OCI-LY1 (cell line): ENCODE measurements at regions not wholly inside any gene's neighbourhood (a gene's known extent, or its start where the extent isn't known, plus 50 kb on each side); places are given as distances from the start of the nearest gene placed in this dataset.
"Not testable (repeated sequence)": the region's sequence is repeated elsewhere in the genome, so short reads cannot be mapped to it uniquely, and the experiment has no call there.

Source experiments
- H2AFZ ChIP-seq: fragments of 200-600 bp; sonication (generic), shearing (Covaris generic); 2 replicates; pipeline ENCODE4 v1.6.0; 2014; ENCODE audit warnings: antibody characterized with exemption, mild to moderate bottlenecking, low read length
- H3F3A ChIP-seq: fragments of 200-600 bp; sonication (generic), shearing (Covaris generic); 2 replicates; pipeline ENCODE4 v1.6.0; 2014; ENCODE audit warnings: mild to moderate bottlenecking, antibody characterized with exemption, low read length, moderate library complexity; ENCODE audit not compliant: insufficient read depth
- H3K27ac ChIP-seq: fragments of 200-600 bp; sonication (generic); 2 replicates; pipeline ENCODE4 v1.5.1; 2014; ENCODE audit warnings: low read length, mixed run types, mild to moderate bottlenecking, low read depth; ENCODE audit not compliant: poor library complexity, severe bottlenecking
- H3K27me3 ChIP-seq: fragments of 200-600 bp; sonication (generic); 2 replicates; pipeline ENCODE4 v1.6.0; 2014; ENCODE audit warnings: antibody characterized with exemption, mild to moderate bottlenecking, low read length, moderate library complexity; ENCODE audit not compliant: insufficient read depth
- H3K36me3 ChIP-seq: fragments of 200-600 bp; sonication (generic); 2 replicates; pipeline ENCODE4 v1.6.1; 2014; ENCODE audit warnings: mild to moderate bottlenecking, antibody characterized with exemption, low read length, moderate library complexity, mixed read lengths; ENCODE audit not compliant: insufficient read depth
- H3K4me1 ChIP-seq: fragments of 200-600 bp; sonication (generic); 2 replicates; pipeline ENCODE4 v1.5.1; 2014; ENCODE audit warnings: mild to moderate bottlenecking, low read length, moderate library complexity; ENCODE audit not compliant: insufficient read depth, severe bottlenecking
- H3K4me2 ChIP-seq: fragments of 200-600 bp; sonication (generic), shearing (Covaris generic); 2 replicates; pipeline ENCODE4 v1.6.1; 2014; ENCODE audit warnings: low read length
- H3K4me3 ChIP-seq: fragments of 200-600 bp; sonication (generic); 2 replicates; pipeline ENCODE4 v1.5.1; 2014; ENCODE audit warnings: low read length, low read depth, mild to moderate bottlenecking, mixed read lengths; ENCODE audit not compliant: poor library complexity, severe bottlenecking
- H3K79me2 ChIP-seq: fragments of 200-600 bp; shearing (Covaris generic); 2 replicates; pipeline ENCODE4 v1.6.1; 2016; ENCODE audit warnings: mixed run types, low read length, mixed read lengths; ENCODE audit not compliant: insufficient read depth
- H3K9ac ChIP-seq: fragments of 200-600 bp; sonication (generic), shearing (Covaris generic); 2 replicates; pipeline ENCODE4 v1.6.1; 2014; ENCODE audit warnings: mild to moderate bottlenecking, low read length, mixed read lengths
- H3K9me2 ChIP-seq: fragments of 200-600 bp; sonication (generic), shearing (Covaris generic); 2 replicates; pipeline ENCODE4 v1.6.1; 2014; ENCODE audit warnings: low read depth, mild to moderate bottlenecking, low read length, mixed read lengths
- H3K9me3 ChIP-seq: fragments of 200-600 bp; shearing (Covaris generic); 2 replicates; pipeline ENCODE4 v1.6.1; 2014; ENCODE audit warnings: low read length, mixed read lengths
- H4K20me1 ChIP-seq: fragments of 200-600 bp; sonication (generic), shearing (Covaris generic); 2 replicates; pipeline ENCODE4 v1.6.0; 2016; ENCODE audit warnings: mild to moderate bottlenecking, low read length; ENCODE audit not compliant: insufficient read depth
- CTCF ChIP-seq: fragments of 200-600 bp; sonication (generic), shearing (Covaris generic); IDR thresholded peaks from 2 replicates; pipeline ENCODE4 v1.5.1; 2017; ENCODE audit warnings: mild to moderate bottlenecking, antibody characterized with exemption, low read length, moderate library complexity, mixed read lengths
- EZH2 ChIP-seq: fragments of 200-600 bp; sonication (generic), shearing (Covaris generic); IDR thresholded peaks from 2 replicates; pipeline ENCODE4 v1.8.0; 2017; ENCODE audit warnings: borderline replicate concordance, mixed run types, mild to moderate bottlenecking, antibody characterized with exemption, low read length, moderate library complexity, mixed read lengths

GRCh38 chr7:119999738-120000475, 273.1 kb upstream of the KCND2 start:
- Histone ChIP-seq H3K4me3 (no peak overlapping the region), H3K9me3 (no peaks in the 10 kb centered on the region), H3K79me2 (no peaks in the 10 kb centered on the region), H3K36me3 (no peaks in the 10 kb centered on the region), H3K4me1 (no peaks in the 10 kb centered on the region), H3K9ac (no peak overlapping the region), H2AFZ (no peak overlapping the region), H3K27me3 (no peaks in the 10 kb centered on the region), H4K20me1 (no peaks in the 10 kb centered on the region), H3K4me2 (no peak overlapping the region), H3K9me2 (no peaks in the 10 kb centered on the region), H3F3A (no peaks in the 10 kb centered on the region), H3K27ac (no peak overlapping the region)
- TF ChIP-seq CTCF: no peak
- no peak for TF ChIP-seq EZH2

- TF ChIP-seq EZH2: no peak
- TF ChIP-seq CTCF: no peak
- H3K27ac ChIP-seq: no peak overlapping the region
- no peaks in the 10 kb centered on the region for H4K20me1 ChIP-seq
- no peak overlapping the region for H3K4me2 ChIP-seq
- H2AFZ ChIP-seq: no peak overlapping the region
- no peaks in the 10 kb centered on the region for H3K9me3 ChIP-seq
- H3K9me2 ChIP-seq: no peaks in the 10 kb centered on the region
- H3F3A ChIP-seq: no peaks in the 10 kb centered on the region
- H3K4me3 ChIP-seq: no peak overlapping the region
- H3K79me2 ChIP-seq: no peaks in the 10 kb centered on the region
- H3K27me3 ChIP-seq: no peaks in the 10 kb centered on the region
- H3K36me3 ChIP-seq: no peaks in the 10 kb centered on the region
- H3K4me1 ChIP-seq: no peaks in the 10 kb centered on the region
- no peak overlapping the region for H3K9ac ChIP-seq
Measured at GRCh38 chr7:120005720-120006119, 267.3 kb upstream of the KCND2 start.

GRCh38 chr7:120014301-120014700, 258.7 kb upstream of the KCND2 start:
- not testable (repeated sequence) for H3K4me3 ChIP-seq, H3K79me2 ChIP-seq, H3K4me1 ChIP-seq, H3K9me3 ChIP-seq, H3K27ac ChIP-seq, H3K4me2 ChIP-seq, H3F3A ChIP-seq, H3K9ac ChIP-seq, H2AFZ ChIP-seq, H4K20me1 ChIP-seq, H3K27me3 ChIP-seq, H3K36me3 ChIP-seq, H3K9me2 ChIP-seq

GRCh38 chr7:120014925-120015465, 258.0 kb upstream of the KCND2 start:
- no peak for TF ChIP-seq EZH2
- no peak for TF ChIP-seq CTCF
- H3K9ac ChIP-seq: no peak overlapping the region
- H3K36me3 ChIP-seq: no peaks in the 10 kb centered on the region
- no peak overlapping the region for H3K4me2 ChIP-seq
- H3K9me2 ChIP-seq: no peaks in the 10 kb centered on the region
- no peaks in the 10 kb centered on the region for H3K79me2 ChIP-seq
- H3K27ac ChIP-seq: no peak overlapping the region
- no peak overlapping the region for H2AFZ ChIP-seq
- H3K27me3 ChIP-seq: no peaks in the 10 kb centered on the region
- no peaks in the 10 kb centered on the region for H3K9me3 ChIP-seq
- H4K20me1 ChIP-seq: no peaks in the 10 kb centered on the region
- H3F3A ChIP-seq: no peaks in the 10 kb centered on the region
- no peak overlapping the region for H3K4me3 ChIP-seq
- H3K4me1 ChIP-seq: no peaks in the 10 kb centered on the region
